ENCODE measurements at regions not wholly inside any gene's neighbourhood (a gene's known extent, or its start where the extent isn't known, plus 50 kb on each side); places are given as distances from the start of the nearest gene placed in this dataset.

GRCh38 chr4:155037031-155037430 lies 171.4 kb upstream of the NPY2R start:
- TF ChIP-seq CTCF (IDR thresholded peaks at IDR 0.05 in 4 of 5, conservative IDR thresholded peaks at IDR 0.05 in 1 of 5): no peak
- TF ChIP-seq POLR2A (IDR thresholded peaks at IDR 0.05): no peak

All from gastrocnemius medialis (tissue), 4 donors.